ENCODE measurements at regions not wholly inside any gene's neighbourhood (a gene's known extent, or its start where the extent isn't known, plus 50 kb on each side); places are given as distances from the start of the nearest gene placed in this dataset.
A peak's percentile ranks its signal among the peaks of the same experiment; 100 is the strongest.
"Not testable (repeated sequence)": the region's sequence is repeated elsewhere in the genome, so short reads cannot be mapped to it uniquely, and the experiment has no call there.

DNA sequence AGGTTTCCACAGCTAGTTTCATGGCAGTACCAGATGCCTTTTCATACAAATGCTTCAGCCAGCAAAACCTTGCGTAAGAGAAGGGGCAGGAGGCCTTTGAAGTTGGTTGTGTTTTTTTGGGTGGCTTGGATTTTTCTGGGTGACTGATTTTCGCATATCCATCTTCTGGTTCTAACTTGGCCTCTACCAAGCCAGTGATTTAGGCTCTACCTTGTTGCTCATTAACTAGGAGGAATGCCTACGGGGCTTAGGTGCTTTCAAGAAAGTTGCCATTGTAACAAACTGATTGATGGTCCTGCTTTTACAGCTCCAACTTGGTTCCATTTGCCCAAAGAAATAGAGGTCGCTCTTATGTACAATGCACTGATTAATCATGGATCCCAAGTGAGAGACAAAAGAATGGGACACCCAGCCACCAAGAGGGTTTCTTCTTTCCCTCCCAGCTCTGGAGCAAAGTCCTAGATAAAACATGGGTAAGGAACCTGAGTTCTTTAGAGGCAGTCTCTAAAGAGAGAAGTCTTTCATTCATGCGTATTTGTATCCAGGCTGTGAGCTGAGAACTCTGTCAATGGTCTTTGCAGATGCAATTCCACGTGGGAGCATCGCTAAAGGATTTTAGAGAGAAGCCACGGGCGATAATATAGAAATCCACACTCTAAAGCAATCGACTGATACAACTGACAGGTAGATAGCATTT, 92.1 kb upstream of the FGFR2 start:
- no peak for DNase-seq (ENCODE audit: low spot score)

- DNase-seq (ENCODE audit: low spot score) = no peak
Measured at GRCh38 chr10:121687095-121687813, 89.0 kb upstream of the FGFR2 start.

GRCh38 chr10:121684276-121684675, 86.0 kb upstream of the FGFR2 start:
- DNase-seq (ENCODE audit: low spot score) = no peak

DNA sequence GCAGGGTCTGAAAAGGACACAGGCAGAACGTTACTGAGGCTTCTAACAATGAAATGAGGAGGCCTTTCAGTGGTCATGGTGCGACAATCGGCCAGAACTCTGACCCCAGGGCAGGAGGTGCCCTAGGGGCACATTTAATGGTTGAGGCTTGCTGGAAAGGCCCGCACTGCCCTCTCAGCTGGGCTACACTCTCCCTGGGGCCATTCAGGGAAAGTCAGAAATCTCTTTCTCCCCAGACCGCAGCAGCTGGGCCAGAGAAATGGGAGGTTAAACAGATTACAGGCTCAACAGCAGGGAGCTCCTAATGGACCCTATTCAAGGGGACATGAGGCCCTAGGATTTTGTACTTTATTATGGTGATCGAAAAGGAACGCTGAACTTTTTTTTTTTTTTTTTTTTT, 85.6 kb upstream of the FGFR2 start:
- no peak for DNase-seq (ENCODE audit: low spot score)

- no peak for DNase-seq (ENCODE audit: low spot score)
Measured at GRCh38 chr10:121683366-121683765, 85.1 kb upstream of the FGFR2 start.

DNA sequence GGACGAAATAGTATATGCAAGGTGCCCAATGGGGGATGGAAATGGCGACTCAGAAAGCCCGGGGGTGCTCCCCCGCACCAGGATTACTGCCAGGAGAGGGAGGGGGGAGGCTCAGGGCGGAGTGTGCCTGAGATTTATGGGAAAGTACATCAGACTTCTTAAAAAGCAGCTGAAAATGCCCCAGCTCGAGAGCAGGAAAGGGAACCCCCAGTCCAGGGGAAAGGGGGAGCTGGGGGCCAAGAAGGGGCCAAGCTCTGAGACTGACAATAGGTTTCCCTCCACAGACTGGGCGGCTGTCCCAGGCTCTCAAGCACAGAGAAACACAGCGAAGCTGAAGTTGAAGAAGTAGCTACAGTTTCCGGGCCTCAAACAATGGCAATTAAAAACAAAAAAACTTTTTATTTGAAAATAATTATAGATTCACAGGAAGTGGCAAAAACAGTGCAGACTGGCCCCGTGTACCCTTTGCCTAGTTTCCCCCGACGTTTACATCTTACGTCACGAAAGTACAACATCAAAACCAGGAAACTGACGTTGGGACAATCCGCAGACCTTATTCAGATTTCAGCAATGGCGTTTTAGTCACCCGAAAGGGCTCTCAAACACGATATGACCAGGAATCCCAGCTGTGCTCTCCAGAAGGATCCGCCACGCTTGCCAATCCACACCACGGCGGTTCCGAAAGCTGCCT, 83.9 kb upstream of the FGFR2 start:
- no peak for DNase-seq (ENCODE audit: low spot score)

DNA sequence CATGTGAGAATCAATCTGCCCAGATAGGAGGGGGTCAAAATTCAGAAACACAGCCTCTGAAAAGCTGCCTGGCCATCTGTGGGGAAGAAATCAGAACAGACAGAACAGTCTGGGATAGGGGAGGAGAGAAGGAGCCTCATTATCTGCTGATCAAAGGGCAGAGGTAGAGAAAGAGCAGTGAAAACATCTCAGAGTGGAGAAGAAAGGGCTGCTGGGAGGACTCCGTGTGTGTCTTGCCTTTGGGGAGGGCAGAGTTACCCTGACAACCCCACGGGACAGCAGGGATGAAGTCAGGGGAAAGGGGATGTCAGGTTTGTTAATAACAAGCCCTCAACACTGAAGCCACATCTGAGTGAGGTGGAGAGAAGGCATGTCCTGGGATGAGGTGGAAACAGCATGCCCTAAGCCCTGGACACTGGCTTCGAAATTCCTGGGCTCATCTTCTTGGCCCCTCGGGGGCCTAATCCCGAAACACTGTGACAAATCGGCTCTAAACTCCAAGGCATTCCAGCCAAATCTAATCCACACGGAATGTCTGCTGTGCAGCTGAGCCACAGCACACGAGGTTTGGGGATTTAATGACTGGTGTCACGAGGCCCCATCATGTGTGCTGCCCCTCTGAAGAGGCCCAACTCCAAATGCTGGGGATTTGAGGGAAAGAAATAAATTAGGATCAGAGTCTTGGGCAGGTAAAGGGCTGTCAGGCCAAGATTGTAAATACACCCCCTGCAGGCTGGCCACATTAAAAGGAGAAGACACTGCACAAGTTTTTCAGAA, 82.8 kb upstream of the FGFR2 start:
- no peak for DNase-seq (ENCODE audit: low spot score)

DNA sequence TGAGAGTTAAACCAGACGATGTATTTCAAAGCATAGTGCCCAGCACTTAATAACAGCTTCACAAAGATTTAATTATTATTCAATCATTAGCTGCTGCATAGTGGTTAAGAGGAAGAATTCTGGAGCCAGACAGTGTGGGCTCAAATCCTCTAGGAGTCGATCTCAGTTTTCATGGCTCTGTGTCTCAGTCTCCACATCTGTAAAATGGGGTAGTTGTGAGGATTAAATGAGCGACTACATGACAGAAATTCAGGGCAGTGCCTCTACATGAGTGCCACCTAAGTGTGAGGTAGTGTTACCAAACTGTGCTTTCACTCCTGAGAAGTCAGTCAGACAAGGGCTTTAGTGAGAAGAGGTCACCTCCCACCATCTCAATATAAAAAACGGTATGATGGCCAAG, 81.7 kb upstream of the FGFR2 start:
- no peak for DNase-seq (ENCODE audit: low spot score)

GRCh38 chr10:121678631-121679174, 80.5 kb upstream of the FGFR2 start:
- DNase-seq (ENCODE audit: low spot score) = no peak

- DNase-seq (ENCODE audit: low spot score) = no peak
Measured at GRCh38 chr10:121677880-121678279, 79.6 kb upstream of the FGFR2 start.

DNA sequence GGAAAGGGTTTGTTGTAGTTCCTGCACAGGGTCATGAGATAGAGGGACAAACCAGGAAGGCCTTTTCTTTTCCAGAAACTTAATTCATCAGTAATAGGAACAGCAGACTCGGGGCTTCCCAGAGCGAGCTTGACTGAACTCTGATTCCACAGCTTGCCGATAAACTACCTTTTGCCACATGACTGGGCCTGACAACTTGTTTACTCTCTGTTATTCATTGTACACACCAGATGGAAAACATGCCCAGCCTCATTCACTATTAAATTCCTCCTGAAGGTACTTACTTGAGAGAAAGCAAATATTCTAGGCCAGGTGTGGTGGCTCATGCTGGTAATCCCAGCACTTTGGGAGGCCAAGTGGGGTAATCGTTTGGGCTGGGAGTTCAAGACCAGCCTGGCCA, 77.1 kb upstream of the FGFR2 start:
- DNase-seq (ENCODE audit: low spot score) = no peak

GRCh38 chr10:121674885-121675284, 76.6 kb upstream of the FGFR2 start:
- no peak for DNase-seq (ENCODE audit: low spot score)

DNA sequence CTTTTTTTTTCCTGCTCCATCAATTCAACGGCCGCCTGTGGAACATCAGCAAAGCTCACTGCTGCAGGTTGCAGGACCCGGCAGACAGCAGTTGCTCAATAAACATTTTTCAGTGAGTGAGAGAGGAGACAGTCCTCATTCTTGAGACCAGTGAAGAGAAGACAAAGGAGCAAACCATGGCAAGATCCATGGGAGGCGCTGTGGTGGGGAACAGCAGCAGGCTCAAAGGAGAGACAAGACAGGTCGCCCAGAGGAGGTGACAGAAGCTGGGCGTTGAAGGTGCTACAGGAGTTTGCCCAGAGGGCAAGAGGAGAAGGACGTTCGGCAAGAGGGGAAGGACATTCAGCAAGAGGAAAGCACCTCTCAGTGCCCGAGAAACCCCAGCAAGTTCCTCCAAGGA, 74.5 kb upstream of the FGFR2 start:
- no peak for DNase-seq (ENCODE audit: low spot score)

- DNase-seq (ENCODE audit: low spot score) = not testable (repeated sequence)
Measured at GRCh38 chr10:121669840-121670239, 71.6 kb upstream of the FGFR2 start.

DNA sequence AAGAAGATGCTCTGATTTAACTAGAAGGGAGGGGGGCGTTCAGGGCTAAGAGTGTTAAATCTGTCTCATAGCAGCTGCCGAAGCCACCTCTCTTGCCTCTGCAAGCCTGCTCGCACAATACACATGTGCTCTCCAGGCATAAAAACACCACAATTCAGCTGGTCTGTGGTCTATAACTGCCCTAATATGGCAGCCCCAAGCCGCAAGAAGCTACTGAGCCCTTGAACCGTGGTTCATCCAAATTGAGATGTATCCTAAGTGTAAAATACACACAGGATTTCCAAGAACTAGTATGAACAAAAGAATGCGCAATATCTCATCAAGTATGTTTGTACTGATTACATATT, 70.8 kb upstream of the FGFR2 start:
- no peak for DNase-seq (ENCODE audit: low spot score)

DNA sequence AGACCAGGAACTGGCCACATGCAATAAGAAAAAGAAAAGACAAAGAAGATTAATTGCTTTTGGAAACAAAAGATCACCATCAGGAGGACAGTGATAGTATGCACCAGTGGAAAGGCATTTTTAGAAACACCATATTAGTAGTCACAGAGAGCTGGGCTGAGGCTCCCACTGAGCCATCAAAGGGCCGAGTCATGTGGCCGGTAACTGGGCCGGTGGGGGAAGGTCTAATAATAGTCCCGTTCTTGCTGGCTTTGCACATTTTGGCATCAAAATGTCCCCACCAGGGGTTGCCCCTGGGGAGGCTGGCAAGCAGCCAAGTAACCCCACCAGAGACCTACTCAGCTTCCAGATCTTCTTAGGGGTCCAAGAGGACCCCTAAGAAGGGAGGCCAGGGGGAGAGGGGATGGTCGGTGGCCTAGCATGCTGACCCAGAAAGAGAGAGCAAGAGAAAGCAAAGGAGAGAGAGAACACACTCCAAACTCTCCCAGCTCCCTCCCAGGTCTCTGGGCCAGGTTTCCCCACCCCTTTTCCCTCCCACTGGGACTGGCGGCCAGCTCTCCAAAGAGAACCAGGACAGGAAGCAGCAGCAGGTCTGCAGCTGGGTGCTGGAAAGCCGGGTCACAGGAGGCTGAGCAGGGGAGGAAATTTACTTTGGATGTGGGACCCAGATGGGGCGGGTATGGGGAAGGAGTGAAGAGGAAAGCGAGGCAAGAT, 70.2 kb upstream of the FGFR2 start:
- DNase-seq (ENCODE audit: low spot score) = peak; percentile 81

- DNase-seq (ENCODE audit: low spot score) = peak; percentile 38
Measured at GRCh38 chr10:121667948-121668313, 69.7 kb upstream of the FGFR2 start.

DNA sequence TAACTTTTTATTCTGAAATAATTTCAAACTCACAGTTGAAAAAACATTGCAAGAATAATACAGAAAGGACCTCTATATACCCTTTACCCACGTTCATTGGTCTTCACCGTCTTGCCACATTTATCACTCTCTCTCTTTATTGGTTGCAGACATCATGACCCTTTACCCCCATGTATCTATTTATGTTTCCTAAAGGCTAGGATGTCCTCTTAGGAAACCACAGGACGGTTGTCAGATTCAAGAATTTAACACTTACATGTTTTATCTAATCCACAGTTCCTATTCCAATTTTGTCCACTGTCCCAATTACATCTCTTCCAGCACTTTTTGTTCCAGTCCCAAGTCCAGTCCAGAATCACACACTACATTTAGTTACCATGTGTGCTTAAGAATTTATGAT, 67.6 kb upstream of the FGFR2 start:
- no peak for DNase-seq (ENCODE audit: low spot score)

- no peak for DNase-seq (ENCODE audit: low spot score)
Measured at GRCh38 chr10:121664671-121665070, 66.4 kb upstream of the FGFR2 start.

GRCh38 chr10:121662945-121663917, 65.0 kb upstream of the FGFR2 start:
- peak; percentile 47 for DNase-seq (ENCODE audit: low spot score)

All from SK-N-DZ (cell line).